ENCODE measurements at regions not wholly inside any gene's neighbourhood (a gene's known extent, or its start where the extent isn't known, plus 50 kb on each side); places are given as distances from the start of the nearest gene placed in this dataset.

DNA sequence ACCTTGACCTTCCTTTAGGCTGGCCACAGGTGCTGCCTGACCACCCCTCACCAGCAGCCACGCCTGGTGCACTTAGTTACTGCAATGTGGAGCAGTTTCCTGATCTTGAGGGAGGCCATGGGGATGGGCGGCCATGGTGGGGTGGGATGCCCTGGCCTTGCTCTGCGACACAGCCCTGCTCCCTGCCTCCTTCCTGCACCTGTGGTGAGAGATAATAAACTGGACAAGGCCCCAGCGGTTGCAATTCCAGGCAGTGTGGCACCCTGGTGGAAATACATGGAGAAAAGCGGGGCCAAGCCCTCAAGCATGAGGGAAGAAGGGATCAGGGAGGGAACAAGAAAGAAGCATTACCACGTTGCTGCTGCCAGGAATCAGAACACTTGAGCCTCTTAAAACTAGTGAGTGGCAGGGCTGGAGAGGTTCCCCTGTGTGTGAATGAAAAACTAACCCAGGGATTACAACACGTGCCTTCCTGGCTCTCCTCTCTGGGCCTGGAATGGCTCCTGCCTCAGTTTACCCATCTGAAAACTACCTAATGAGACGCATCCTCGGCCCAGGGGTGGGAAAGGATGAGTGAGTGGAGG lies 213.2 kb downstream of the LY86 start:
- no peaks in the 10 kb centered on the region for H3K36me3 Mint-ChIP-seq
- H3K27ac Mint-ChIP-seq: no peak overlapping the region
- DNase-seq (ENCODE audit: low spot score): no peak
- no peak for TF ChIP-seq EZH2 (IDR thresholded peaks at IDR 0.05)
- no peak for TF ChIP-seq EZH2phosphoT487 (IDR thresholded peaks at IDR 0.05)
- TF ChIP-seq, protein P1, sequence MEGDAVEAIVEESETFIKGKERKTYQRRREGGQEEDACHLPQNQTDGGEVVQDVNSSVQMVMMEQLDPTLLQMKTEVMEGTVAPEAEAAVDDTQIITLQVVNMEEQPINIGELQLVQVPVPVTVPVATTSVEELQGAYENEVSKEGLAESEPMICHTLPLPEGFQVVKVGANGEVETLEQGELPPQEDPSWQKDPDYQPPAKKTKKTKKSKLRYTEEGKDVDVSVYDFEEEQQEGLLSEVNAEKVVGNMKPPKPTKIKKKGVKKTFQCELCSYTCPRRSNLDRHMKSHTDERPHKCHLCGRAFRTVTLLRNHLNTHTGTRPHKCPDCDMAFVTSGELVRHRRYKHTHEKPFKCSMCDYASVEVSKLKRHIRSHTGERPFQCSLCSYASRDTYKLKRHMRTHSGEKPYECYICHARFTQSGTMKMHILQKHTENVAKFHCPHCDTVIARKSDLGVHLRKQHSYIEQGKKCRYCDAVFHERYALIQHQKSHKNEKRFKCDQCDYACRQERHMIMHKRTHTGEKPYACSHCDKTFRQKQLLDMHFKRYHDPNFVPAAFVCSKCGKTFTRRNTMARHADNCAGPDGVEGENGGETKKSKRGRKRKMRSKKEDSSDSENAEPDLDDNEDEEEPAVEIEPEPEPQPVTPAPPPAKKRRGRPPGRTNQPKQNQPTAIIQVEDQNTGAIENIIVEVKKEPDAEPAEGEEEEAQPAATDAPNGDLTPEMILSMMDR (IDR thresholded peaks at IDR 0.05): no peak
- Histone ChIP-seq H3K4me1 (no peaks in the 10 kb centered on the region), H2AFZ (replicated peaks) (no peak overlapping the region), H3K9ac (no peak overlapping the region), H3K9me3 (ENCODE audit: low read depth) (no peaks in the 10 kb centered on the region), H4K20me1 (ENCODE audit: low read depth) (no peaks in the 10 kb centered on the region), H3K36me3 (no peaks in the 10 kb centered on the region), H3K4me3 (no peak overlapping the region), H3K4me2 (no peak overlapping the region), H3K79me2 (ENCODE audit: low read depth) (no peaks in the 10 kb centered on the region), H3F3A (ENCODE audit: low read depth) (no peaks in the 10 kb centered on the region), H3K27me3 (no peaks in the 10 kb centered on the region), H3K27ac (no peak overlapping the region)
- H3K27me3 Mint-ChIP-seq (ENCODE audit: insufficient read depth, low read depth): peaks cover 12% of the 10 kb centered on the region
- no peak overlapping the region for H3K4me3 Mint-ChIP-seq
- H3K9me3 Mint-ChIP-seq: no peaks in the 10 kb centered on the region
- H3K4me1 Mint-ChIP-seq: peaks cover 15% of the 10 kb centered on the region

DNA sequence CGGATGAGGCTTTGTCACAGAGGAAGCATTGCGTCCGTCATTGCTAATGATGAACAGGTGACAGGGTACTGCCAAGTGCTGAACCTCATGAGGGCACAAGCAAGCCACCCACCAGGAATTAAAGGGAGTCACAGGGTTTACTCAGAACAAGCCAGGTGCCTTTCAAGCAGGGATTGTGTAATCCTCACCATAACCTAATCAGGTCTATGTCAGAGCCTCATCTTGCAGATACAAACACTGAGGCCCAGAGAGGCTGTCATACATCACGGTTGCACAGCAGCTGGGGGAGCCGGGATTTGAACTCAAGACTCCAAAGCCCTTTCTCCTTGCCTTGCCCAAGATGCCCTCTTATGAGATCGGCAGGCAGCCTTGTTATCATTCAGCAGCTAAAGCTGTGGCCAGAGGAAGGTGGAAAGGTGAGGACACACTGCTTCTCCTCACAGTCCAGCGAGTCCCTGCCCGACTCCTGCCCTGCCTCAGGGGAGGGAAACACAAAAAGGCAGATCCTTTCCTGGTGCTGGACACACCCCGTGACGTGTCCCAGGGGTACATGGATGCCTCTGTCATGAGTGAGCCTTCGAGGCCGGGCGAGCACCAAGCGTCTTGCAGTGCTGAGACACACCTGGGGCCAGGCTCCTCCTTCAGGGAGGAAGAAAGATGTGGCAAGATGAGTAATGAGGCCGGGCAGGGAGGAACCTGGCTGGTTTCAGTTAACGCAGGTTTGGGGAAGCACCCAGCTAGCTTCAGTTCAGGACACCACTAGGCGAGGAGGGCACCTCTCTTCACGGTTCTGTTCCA lies 214.9 kb downstream of the LY86 start:
- Mint-ChIP-seq H3K27me3 (ENCODE audit: insufficient read depth, low read depth) (peaks cover 10% of the 10 kb centered on the region), H3K36me3 (no peaks in the 10 kb centered on the region), H3K27ac (no peak overlapping the region), H3K4me3 (no peak overlapping the region), H3K9me3 (no peaks in the 10 kb centered on the region), H3K4me1 (peaks cover 11% of the 10 kb centered on the region)
- no peaks in the 10 kb centered on the region for H3K79me2 ChIP-seq (ENCODE audit: low read depth)
- no peak for TF ChIP-seq EZH2 (IDR thresholded peaks at IDR 0.05)
- TF ChIP-seq, protein P1 (IDR thresholded peaks at IDR 0.05): no peak
- no peak for TF ChIP-seq EZH2phosphoT487 (IDR thresholded peaks at IDR 0.05)
- no peak overlapping the region for H2AFZ ChIP-seq (replicated peaks)
- H3K27ac ChIP-seq: no peak overlapping the region
- H3K9me3 ChIP-seq (ENCODE audit: low read depth): no peaks in the 10 kb centered on the region
- DNase-seq (ENCODE audit: low spot score): no peak
- peaks cover 6% of the 10 kb centered on the region for H3K4me1 ChIP-seq
- H3K4me3 ChIP-seq: no peak overlapping the region
- H3F3A ChIP-seq (ENCODE audit: low read depth): no peaks in the 10 kb centered on the region
- H3K36me3 ChIP-seq: no peaks in the 10 kb centered on the region
- H3K4me2 ChIP-seq: no peak overlapping the region
- no peaks in the 10 kb centered on the region for H3K27me3 ChIP-seq
- no peaks in the 10 kb centered on the region for H4K20me1 ChIP-seq (ENCODE audit: low read depth)
- H3K9ac ChIP-seq: no peak overlapping the region

DNA sequence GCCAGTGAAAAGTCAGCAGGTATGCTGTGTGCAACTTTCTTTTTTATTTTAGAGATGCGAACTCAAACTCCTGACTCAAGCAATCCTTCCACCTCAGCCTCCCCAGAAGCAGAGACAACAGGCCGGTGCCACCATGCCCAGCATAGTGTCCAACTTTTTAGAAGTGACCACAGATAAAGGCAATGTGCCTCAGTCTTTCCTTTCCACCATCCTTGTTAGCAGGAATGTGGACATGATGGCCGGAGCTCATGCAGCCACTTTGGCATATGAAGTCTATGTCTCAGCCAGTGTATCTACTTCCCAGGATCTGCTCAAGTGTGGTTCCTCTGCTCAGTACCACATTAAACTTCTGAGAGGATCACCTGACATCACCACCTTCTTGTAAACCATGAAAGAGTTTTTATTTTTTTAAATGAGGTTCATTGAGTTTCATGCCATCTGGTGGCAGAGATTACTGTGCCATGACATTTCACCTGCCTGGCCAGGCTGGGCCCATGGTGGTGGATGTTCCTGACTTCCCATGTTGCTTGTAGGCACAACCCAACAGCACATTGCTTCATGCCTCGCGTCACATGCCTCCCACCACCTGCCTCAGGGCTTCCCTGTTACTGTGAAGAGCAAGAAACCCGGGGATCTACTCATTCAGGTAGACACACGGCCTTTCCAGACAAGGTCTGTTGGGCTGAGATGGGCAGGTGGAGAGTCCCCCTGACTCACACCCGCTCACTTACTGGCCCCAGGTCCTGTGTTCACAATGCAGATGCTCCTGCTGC lies 216.5 kb downstream of the LY86 start:
- Histone ChIP-seq H3F3A (ENCODE audit: low read depth) (no peaks in the 10 kb centered on the region), H3K4me2 (no peak overlapping the region), H3K27me3 (no peaks in the 10 kb centered on the region), H3K4me3 (no peak overlapping the region), H3K27ac (no peak overlapping the region), H3K4me1 (peaks cover 13% of the 10 kb centered on the region), H3K9ac (no peak overlapping the region), H2AFZ (replicated peaks) (no peak overlapping the region), H3K36me3 (no peaks in the 10 kb centered on the region), H3K79me2 (ENCODE audit: low read depth) (no peaks in the 10 kb centered on the region), H3K9me3 (ENCODE audit: low read depth) (no peaks in the 10 kb centered on the region), H4K20me1 (ENCODE audit: low read depth) (no peaks in the 10 kb centered on the region)
- H3K27me3 Mint-ChIP-seq (ENCODE audit: insufficient read depth, low read depth): peaks cover 11% of the 10 kb centered on the region
- H3K9me3 Mint-ChIP-seq: no peaks in the 10 kb centered on the region
- DNase-seq (ENCODE audit: low spot score): no peak
- TF ChIP-seq EZH2 (IDR thresholded peaks at IDR 0.05) (no peak), EZH2phosphoT487 (IDR thresholded peaks at IDR 0.05) (no peak)
- TF ChIP-seq, protein P1 (IDR thresholded peaks at IDR 0.05): no peak
- H3K36me3 Mint-ChIP-seq: no peaks in the 10 kb centered on the region
- H3K27ac Mint-ChIP-seq: no peak overlapping the region
- H3K4me1 Mint-ChIP-seq: peaks cover 6% of the 10 kb centered on the region
- H3K4me3 Mint-ChIP-seq: no peak overlapping the region

All from neural progenitor cell (in vitro differentiated cells).